ENCODE measurements at regions not wholly inside any gene's neighbourhood (a gene's known extent, or its start where the extent isn't known, plus 50 kb on each side); places are given as distances from the start of the nearest gene placed in this dataset.

GRCh38 chr12:76698316-76698715 is 65.6 kb upstream of the ZDHHC17 start:
- TF ChIP-seq ZNF274 (IDR thresholded peaks at IDR 0.05; ENCODE audit: low read depth, low read length) = no peak
- TF ChIP-seq YY1 (IDR thresholded peaks at IDR 0.05; ENCODE audit: insufficient read depth, insufficient read length) = no peak
- TF ChIP-seq SUZ12 (IDR thresholded peaks at IDR 0.05; ENCODE audit: extremely low read depth, insufficient read depth, insufficient read length) = no peak
